HG02642 (cell line): ENCODE measurements at regions not wholly inside any gene's neighbourhood (a gene's known extent, or its start where the extent isn't known, plus 50 kb on each side); places are given as distances from the start of the nearest gene placed in this dataset.

Experiments used
- ATAC-seq: cut with Tn5 transposase; IDR thresholded peaks from one replicate; pipeline ENCODE4 v1.9.1; 2021; ENCODE audit warnings: mild to moderate bottlenecking; ENCODE audit not compliant: unreplicated experiment, poor library complexity

DNA sequence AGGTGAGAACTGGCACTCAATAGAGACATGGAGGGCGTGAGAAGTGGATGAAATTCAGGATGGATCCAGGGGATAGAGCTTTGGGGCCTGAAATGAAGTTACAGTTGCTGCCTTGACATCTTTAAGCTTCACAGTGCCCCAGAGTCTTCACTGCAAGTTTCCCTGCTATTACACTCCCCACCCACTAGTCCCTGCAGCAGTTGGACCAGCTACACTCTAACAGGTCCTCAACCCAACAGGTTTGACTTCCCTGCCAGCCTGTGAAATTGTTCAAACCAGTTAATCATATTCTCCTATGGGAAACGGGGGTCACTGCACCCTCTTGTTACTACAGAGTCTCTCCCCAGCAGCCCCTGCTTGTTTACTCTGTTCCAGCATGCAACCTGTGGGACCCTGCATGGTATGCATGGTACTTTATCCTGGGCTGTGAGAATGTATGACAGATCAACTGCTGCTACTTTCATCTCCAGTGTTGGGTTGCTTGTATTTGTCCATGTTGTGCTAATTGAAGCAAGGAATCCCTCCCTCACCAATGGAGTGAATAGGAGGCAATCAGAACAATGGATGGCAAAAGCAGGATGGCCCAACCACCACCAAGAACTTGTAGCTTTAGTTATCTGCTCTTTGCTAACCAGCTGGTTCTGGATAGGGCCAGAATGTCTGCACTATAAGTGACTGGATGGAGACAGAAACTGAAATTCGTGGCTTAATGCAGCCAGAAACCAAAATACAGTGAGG, 314.2 kb downstream of the OLFM4 start:
- no peak for ATAC-seq

DNA sequence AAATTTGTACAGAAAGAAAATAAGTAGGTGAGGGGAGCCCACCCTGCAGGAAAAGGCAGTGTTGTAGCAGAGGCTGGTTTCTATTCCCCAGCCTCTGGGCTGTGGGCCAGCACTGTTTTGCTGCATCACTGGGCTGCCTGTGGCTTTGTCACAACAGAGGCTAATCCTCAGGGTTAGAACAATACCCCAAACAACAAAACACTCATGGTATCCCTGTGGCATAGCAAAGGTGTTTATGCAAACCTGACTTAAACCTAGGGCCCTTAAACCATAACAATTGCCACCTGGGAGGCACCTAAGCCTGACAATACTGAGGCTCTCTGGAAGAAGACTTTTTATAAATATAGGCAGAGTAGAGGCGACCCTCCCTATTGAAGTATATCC, 314.7 kb downstream of the OLFM4 start:
- no peak for ATAC-seq

DNA sequence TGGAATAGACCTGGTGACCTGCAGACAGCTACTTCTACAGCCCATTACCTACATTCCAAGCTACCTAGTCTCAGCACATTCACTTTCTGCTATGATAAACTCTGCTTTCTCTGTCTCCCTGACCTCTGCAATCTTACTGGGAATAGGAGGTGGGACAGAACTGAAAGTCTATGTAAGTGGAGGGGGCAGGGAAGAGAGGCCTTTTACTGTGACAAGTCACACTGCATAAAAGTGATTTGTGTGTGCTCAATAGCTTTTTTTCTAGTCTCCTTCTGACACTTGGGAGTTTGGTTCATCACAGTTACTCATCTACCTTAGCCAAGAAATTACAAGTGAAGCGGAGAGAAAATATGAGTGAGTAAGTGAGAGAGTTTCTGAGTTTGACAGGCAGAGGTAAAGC, 322.4 kb downstream of the OLFM4 start:
- ATAC-seq = no peak

DNA sequence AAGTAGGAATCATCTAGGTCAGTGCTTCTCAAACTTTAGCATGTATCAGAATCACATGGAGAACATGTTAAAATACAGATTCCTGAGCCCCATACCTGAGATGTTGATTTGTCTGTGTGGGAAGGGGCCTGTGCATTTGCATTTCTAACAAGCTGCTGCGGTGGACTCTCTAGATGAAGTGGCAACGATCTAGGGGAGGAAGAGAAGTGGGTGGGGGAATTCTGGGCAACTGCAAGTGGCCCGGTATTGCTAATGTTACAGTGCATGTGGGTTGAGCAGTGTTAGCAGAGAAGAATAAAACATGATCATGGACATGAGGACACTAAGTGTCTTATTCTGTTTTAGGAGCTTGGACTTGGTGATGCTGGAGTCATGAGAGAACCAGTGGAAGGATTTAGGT, 329.0 kb downstream of the OLFM4 start:
- peak; percentile 78 for ATAC-seq

DNA sequence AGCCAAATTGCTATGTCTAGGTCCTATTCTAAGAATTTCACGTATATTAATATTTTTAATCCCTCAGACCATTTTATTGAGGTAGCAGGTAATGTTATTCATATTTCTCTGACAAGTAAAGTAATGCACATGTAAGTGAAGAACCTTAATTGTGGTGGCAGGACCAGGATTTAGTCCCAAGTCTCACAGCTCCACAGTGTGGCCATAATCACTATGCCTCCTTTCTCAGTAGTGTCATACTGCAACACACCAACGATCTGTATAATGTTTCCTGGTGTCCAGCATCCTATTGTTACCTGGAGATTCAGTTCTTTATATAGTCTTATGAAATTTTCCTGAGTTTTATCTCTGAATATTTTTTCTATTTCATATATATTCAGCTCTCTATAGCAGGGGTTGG, 340.3 kb downstream of the OLFM4 start:
- ATAC-seq = no peak

DNA sequence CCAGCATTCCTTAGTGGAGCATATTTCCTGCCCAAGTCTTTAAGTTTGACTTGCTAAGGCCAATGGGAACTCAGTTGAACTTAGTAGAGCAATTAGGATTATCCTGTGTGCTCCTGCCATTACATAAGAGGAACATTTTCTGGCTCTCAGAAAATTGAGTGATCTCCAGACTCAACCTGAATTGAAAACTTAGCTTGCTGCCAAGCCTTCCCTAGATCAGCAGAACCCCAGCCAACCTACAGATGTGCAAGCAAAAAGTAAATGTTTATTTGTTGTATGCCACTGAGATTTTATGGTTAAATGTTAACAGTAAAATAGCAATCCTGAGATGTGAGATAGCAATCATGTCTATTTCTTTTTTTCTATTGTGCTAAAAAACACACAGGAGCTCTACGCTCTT, 350.9 kb downstream of the OLFM4 start:
- no peak for ATAC-seq

DNA sequence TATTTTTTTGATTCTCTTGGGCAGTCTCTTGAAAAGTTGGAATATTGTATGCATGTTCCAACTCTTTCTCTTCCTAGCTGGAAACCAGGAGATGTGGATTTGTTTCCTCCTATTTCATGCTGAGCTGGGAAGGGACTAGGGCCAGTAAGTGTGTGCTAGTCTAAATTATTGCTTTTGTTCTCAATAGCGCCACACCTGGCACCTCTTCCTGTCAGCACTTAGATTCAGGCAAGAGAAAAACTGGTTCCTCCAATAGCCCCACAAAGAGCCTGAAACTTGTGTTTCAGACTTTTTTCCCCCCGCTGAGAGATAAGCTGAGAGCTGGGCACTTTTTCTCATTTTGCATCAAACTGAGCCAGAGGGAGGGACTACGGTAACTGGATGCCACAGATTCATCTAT, 353.4 kb downstream of the OLFM4 start:
- ATAC-seq = no peak

DNA sequence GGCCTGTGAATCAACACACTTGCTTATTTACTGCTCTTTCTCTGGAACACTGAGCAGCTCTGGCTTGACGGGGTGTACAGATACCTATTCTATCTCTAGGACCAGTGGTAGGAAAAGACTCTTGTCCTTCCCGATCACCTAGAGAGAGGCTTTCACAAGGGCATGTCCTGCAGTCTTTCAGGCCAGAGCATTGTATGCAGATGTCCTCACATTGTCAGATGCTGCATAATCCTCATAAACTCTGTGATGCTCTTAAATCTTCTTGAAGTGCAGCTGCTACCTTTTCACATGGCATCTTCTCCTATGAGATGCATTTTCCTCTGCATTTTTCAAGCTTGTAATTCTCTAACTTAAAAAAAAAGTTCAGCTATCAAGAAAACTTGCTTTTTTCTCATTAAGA, 369.4 kb downstream of the OLFM4 start:
- no peak for ATAC-seq

DNA sequence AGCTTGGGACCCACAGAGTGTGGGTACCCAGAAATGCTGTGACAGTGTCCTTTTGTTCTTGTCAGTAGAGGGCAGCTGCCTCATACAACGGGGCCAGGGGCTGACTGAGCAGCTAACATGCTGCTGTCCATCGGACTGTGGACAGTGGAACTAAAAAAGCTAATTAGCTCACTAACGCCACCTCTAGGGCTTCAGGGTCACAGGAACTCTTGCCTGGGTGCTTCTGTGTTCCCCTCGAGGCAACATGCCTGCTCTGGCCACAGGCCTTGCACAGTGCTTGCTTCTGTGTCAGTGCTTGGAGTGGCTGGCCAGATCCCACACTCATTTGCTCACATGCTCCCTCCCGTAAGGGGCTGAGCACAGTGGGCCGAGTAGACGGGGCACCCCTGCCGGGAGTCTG, 377.0 kb downstream of the OLFM4 start:
- ATAC-seq = no peak

DNA sequence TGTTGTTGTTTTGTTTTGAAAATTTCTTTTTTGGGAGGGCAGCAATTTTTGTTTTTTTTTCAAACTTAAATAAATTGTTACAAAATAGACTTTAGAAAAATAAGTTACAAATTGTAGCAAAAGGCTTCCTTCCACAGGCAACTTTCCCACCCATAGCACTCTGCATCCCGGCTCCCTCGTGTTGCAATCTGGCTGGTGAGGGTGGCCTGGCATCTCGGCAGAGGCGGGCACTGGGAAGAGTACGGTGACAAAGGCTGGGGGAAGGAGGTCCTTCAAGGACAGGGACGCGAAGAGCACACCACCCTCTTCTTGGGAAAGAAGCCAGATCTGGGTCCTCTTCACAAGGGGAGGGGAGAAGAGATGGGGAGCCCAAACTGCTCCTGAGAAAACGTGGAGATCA, 379.7 kb downstream of the OLFM4 start:
- no peak for ATAC-seq

DNA sequence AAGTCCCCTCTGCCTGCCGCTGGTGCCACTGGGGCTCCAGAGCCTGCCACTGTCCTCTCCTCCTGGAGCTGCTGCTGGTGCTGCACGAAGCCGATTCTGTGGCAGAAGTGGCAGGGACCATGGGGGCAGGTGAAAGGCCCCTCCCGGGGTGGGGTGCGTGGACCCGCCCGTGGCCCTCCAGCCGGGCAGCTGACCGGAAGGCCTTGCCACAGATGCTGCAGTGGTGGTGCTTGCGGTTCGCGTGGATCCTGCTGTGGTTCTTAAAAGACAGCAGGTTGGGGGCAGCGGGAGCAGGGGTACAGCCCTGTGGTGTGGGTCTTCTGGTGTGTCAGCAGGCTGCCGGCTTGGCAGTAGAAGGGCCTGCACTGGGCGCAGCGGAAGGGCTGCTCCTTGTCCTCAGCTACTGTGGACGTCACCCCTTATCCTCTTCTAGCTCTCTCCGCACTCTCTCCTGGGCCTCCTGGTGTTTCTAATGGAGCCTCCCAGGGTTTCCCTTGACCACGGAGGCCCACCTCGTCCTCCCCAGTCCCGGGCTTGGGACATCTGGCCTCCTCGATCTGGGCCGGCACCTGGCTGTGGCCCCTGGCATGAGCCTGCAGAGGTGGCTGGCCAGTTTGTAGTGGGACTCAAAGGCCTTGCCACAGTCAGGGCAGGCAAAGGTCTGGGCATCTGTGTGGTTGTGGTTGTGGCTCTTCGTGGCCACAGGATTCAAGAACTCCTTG, 380.4 kb downstream of the OLFM4 start:
- ATAC-seq = no peak

DNA sequence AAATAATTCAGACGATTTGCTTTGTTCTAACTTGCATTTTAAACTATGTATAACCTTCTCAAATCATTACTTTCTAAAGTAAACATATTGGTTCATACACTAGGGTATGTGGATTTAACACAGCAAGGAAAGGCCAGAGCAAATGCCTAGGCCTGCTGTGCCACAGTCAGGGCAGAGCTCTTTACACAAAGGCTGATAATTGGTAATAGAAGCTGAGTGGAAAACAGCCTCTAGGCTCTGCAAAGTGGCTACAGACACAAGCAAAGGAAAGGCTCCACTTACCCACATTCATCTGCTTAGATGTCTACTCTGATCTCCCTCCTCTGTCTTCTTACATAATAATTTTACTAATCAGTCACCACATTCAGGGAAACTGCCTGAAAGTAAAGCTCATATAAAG, 382.9 kb downstream of the OLFM4 start:
- no peak for ATAC-seq

DNA sequence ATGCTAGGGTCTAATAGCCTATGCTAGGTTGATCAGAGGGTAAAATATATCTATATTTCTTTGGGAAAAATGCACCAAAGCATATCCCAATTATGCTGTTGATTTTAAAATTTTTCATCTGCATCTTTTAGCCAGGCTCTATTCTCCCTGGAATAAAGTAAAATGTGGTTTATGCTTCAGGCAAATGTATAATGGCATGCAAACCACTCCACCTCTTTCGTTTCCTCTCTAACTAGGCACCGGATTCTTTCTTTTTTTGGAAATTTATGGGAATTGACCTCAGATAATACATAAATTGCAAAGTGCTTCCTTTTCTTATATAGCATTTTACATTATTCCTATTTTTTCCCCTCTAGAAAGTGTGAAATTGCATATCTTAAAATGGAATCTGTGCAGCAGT, 386.5 kb downstream of the OLFM4 start:
- no peak for ATAC-seq

DNA sequence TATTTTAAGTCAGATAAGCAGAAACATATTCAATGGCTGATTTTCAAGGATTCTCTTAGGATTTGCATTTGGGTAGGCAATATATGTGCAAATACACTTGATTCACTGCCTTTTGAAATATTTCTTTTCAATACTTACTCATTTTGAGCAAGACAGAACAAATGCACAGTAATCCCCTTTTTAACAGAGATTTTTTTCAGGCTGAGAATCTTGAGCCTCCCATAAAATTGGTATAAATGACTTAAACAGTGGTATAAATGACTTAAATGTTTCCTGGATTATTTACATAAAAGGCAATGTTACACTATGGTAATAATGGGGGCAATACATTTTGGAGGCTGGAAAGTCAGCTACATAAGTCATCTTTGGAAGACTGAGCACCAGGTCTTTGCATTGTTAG, 389.0 kb downstream of the OLFM4 start:
- no peak for ATAC-seq

DNA sequence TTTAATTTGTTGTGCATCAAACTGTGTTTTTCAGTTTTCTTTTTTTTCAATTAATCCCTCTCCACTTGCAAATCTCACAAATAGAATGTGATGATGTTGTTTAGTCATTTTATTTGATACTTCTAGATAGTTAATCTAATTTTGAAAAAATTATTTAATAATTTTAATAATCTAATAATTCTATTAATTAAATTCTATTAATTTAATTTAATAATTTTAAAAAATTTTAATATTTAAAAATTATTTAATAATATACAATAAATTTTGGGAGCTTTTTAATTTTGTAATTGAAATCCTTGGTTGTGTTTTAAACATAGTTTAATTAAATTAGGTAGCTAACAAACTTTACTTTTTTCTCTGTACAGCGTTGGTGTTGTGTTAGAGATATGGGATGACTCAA, 393.8 kb downstream of the OLFM4 start:
- no peak for ATAC-seq

DNA sequence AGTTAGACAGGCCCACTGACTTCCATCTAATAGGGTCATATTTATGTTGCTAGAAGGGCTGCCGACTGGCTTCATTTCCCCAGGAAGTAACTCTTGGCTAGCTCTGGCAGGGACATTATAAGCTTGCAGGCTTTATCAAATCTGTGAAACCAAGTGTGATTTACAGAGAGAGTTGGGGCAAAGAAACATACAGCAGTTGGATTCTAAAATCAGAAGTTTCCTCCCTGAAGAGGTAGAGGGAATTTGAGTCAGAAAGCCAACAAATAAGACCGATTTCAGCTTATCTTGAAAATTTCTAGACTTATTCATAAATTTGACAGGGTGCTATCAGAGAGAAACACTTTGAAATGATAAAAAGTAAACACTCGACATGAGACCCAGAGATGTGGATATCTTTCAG, 407.8 kb downstream of the OLFM4 start:
- no peak for ATAC-seq

DNA sequence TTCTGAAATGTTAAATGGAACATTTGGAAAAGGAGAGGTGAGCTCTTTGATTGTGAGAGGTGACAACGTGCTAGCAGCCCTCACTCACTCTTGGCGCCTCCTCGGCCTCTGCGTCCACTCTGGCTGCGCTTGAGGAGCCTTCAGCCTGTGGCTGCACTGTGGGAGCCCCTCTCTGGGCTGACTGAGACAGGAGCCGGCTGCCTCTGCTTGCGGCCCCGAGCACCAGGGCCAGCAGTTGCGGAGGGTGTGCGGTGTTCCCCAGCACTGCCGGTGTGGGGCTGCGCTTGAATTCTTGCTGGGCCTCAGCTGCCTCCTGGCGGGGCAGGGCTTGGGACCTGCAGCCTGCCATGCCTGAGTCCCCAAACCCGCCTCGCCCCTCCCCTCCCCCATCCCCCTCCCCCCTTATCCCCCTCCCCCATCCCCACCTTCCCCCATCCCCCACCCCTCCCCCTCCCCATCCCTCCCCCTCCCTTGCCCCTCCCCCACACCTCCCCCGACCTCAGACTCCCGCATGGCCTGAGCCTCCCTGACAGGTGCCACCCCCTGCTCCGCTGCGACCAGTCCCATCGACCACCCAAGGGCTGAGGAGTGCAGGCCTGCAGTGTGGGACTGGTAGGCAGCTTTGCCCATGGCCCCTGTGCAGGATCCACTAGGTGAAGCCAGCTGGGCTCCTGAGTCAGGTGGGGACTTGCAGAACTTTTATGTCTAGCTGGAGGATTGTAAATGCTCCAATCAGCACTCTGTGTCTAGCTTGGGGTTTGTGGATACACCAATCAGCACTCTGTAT, 411.0 kb downstream of the OLFM4 start:
- no peak for ATAC-seq

DNA sequence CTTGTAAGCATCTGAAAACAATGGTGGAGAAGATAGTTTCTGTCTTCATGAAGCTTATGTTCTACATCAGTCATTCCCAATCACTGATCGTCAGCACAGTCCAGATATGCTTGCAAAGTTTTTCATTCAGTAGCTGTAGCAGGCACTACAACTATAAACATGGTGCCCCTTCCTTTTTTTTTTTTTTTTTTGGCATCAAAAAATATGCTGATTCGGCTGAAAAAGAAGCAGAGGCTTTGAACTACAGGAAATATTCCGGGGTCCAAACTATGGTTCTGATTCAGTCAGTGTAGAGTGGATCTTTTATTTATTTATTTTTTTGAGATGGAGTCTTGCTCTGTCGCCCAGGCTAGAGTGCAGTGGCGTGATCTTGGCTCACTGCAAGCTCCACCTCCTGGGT, 414.4 kb downstream of the OLFM4 start:
- no peak for ATAC-seq

DNA sequence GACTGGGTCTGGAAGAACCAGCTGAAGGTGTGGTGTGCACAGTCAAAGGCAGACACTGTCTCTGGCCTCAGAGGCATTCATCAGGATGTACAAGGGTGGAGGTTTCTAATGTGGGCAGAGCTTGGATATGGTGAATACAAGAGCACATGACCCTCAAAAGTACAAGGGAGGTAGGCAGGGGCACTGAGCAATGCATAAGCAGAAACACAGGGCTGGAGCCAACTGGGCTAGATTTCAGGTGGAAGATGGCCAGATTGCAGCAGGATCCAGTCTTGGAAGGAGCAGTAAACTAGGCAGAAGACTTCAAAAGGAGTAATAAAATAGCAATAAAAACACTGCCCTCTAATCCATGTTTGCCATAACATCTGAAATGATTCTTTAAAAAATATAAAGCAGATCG, 417.1 kb downstream of the OLFM4 start:
- no peak for ATAC-seq

DNA sequence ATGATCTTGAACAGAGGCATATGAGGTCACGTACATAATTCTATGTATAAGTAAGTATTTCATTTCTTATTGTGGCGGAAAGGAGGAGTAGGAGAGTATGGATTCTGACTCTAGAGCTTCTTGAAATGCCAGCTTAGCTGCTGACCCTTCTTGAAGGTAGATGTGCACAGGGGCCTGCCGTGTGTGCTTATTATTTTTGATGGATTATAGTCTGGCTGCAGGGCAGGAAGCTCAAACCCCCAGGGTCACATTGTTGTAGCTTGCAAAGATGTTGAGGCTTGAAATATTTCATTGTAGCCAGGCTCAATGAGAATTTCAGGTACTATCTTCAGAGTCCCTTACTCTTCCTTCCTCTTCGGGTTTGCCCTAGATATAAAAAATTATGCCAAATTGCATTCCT, 418.8 kb downstream of the OLFM4 start:
- ATAC-seq = no peak

DNA sequence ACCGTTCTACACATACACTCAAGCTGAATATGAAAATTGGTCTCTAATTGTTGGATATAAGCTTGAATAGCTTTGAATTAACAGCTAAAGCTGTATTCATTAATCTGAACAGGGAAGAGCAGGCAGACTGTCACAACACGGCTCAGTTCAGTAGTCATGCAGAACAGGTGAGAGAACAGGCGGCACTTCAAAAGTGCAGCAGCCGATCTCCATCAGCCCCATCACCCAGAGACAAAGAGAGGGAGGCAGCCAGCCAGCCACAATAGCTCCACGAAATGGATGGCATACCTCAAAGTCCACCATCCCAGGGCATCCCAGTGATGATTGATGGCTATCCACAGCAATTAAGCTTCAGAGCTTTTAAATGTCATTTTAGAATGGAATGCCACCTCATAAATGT, 419.2 kb downstream of the OLFM4 start:
- no peak for ATAC-seq
